HT-29 (cell line): ENCODE measurements at regions not wholly inside any gene's neighbourhood (a gene's known extent, or its start where the extent isn't known, plus 50 kb on each side); places are given as distances from the start of the nearest gene placed in this dataset.

Experiments
- DNase-seq: peaks from one replicate; pipeline ENCODE4 v3.0.0-alpha.2; 2015; ENCODE audit warnings: low spot score

GRCh38 chr7:7304705-7305450, 122.5 kb downstream of the C1GALT1 start:
- DNase-seq: no peak

DNA sequence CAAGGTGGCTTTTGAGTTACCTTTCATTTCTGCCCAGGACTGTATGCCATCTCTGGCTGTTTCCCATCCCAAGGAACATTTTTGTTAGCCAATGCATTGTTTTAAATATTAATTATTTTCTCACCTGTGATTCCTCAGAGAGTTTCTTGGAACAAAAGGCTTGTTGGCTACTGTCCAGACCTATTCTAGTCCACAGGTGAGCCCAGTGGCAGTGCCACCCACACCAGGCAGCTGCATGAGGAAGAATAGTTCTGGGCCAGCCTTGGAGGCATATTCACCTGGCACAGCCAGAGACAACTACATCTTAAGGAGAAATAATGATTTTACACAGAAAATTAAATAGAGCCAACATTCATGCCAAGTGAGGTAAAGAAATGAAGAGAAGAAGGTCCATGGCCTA, 123.9 kb downstream of the C1GALT1 start:
- DNase-seq: peak; percentile 54
